VCaP (cell line): ENCODE measurements at regions not wholly inside any gene's neighbourhood (a gene's known extent, or its start where the extent isn't known, plus 50 kb on each side); places are given as distances from the start of the nearest gene placed in this dataset.

Source experiments
- H3K27ac ChIP-seq: fragments of 450-650 bp; 2 replicates; pipeline ENCODE4 v1.5.1; 2017
- TF ChIP-seq, protein P1 (sequence below): fragments of 450-650 bp; conservative IDR thresholded peaks from 2 replicates; pipeline ENCODE4 v1.5.1; 2017; ENCODE audit warnings: mild to moderate bottlenecking, moderate library complexity

GRCh38 chr9:27929841-27930240 is 356.6 kb upstream of the C9orf72 start:
- H3K27ac ChIP-seq, result no peak overlapping the region
- TF ChIP-seq, protein P1, sequence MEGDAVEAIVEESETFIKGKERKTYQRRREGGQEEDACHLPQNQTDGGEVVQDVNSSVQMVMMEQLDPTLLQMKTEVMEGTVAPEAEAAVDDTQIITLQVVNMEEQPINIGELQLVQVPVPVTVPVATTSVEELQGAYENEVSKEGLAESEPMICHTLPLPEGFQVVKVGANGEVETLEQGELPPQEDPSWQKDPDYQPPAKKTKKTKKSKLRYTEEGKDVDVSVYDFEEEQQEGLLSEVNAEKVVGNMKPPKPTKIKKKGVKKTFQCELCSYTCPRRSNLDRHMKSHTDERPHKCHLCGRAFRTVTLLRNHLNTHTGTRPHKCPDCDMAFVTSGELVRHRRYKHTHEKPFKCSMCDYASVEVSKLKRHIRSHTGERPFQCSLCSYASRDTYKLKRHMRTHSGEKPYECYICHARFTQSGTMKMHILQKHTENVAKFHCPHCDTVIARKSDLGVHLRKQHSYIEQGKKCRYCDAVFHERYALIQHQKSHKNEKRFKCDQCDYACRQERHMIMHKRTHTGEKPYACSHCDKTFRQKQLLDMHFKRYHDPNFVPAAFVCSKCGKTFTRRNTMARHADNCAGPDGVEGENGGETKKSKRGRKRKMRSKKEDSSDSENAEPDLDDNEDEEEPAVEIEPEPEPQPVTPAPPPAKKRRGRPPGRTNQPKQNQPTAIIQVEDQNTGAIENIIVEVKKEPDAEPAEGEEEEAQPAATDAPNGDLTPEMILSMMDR, result no peak

DNA sequence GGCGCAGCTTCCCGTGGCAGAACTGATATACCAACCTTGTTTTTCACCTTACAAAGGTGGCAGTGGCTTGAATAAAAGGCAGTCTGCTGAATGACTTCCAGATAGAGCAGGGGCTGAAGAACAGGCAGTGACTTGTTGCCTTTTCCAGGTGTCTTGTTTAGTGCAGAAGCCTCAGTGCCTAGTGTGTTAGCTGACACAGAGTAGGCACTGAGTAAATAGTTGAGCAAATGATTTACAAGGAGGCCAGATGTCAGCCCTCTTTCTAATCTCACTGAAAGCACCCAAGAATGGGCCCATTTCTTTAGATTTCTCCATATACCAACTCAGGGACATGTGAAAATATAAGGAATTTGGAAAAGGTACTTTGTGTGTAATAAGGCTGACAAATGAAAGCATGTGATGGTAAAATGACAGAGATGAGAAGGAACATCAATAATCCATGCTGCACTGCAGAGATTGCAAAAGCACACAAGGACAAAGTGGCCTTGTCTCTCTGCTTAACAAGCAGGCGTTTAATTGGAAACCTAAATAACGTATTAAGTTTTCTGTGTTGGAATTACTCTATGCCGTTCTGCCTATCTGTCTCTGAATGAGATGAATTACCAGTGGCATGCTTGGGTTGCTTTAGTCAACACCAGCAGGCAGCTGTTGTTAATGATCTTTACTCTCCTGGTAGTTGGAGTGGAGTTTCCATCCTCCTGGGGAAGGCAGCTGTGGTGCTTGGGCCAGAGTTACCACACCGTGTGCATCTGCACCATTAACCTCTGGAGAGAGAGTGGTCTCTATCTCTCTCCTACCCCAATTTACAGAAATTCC is 360.1 kb upstream of the C9orf72 start:
- TF ChIP-seq, protein P1, result no peak
- no peak overlapping the region for H3K27ac ChIP-seq

DNA sequence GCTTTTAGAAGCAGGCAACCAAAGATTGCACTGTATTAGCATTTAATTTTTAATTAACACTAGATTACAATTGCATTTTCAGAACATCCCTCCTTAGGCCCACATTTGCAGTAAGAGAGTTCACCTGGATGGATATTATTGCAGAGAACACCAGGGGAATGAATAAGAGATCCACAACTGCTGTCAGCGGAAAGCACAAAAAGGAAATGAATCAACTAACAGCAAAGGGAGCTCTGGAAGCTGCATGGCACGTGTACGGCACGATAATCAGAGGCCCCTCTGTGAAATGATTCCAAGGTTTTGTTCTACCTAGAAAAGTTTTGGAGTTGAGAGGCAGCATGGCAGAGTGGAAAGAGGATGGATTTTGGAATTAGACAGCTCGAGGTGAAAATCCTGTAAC is 361.2 kb upstream of the C9orf72 start:
- TF ChIP-seq, protein P1, result no peak
- no peak overlapping the region for H3K27ac ChIP-seq

- H3K27ac ChIP-seq, result no peak overlapping the region
- TF ChIP-seq, protein P1, result no peak
These were observed 365.9 kb upstream of the C9orf72 start for GRCh38 chr9:27939186-27939585.

DNA sequence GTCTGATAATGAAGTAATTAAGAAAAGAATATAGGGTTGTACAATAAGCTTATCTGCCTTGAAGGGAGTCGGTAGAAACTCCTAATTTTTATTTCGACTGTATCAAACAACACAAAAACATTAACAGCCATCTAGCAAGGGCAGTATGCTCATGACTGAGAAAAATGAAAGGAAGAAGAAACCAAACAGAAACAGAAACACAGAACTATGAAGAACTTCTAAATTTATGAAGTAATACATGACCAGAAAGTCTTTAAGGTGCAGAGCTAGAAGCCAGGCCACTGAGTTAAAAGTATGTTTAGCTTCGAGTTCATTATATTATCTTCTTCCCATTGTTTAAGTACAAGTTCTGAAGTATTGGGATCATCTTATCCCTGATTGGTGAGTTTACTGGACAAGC is 367.3 kb upstream of the C9orf72 start:
- TF ChIP-seq, protein P1, result no peak

DNA sequence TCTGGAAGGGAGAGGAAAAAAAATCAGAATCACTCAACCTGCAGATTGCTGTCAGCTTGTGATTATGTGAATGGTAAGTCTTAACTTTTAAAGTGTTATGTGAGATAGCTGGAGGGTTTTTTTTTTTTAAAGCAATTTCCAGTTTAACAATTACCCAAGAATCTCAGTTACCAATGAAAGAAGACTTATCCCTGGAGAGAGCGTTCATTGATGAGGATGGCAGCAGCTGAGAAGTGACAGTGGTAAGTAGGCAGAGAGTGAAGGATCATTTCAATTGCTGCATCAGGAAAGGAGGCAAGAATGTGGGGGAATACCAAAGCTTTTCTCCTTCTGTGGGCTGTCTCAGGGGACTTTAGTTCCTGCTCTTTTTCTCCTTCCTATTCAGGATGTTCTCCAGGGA is 370.2 kb upstream of the C9orf72 start:
- TF ChIP-seq, protein P1, result no peak
- no peak overlapping the region for H3K27ac ChIP-seq

More for the DNA sequence above, 367.3 kb upstream of the C9orf72 start:
- no peak overlapping the region for H3K27ac ChIP-seq

- TF ChIP-seq, protein P1, result no peak
- H3K27ac ChIP-seq, result no peak overlapping the region
These were observed 372.1 kb upstream of the C9orf72 start for GRCh38 chr9:27945386-27945785.
